ENCODE measurements at regions not wholly inside any gene's neighbourhood (a gene's known extent, or its start where the extent isn't known, plus 50 kb on each side); places are given as distances from the start of the nearest gene placed in this dataset.

DNA sequence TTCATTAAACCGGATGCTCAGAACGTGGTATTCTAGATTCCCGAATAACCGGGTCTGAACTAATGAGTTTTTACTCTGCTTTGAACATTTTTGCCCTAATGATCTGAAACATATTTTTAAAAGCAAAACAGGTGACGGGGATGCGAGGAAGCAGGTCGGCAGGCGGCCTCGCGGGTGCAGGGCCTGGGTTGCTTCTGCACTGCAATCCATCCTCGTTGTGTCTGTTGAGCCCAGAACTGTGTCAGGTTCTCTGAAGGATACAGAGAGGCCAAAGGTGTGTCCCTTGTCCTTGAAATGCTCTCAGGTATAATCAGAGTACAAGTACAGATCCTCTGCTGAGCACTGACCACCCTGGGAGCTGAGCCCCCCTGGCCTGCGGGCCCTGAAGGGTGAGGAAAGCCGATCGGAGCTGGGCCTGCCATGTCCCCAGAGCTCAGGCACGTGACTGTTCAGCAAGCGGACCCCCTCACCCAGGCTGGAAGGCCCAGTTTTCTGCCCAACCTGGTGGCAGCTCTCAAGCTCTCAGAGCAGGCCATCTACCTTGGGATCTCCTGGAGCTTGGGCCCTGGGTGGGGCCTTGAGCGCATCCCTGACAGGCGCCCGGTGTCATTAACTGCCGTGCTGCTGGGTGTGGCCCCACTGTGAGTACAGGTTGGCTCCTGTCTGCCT, 151.8 kb downstream of the OLFM1 start:
- H3K4me3 ChIP-seq (ENCODE audit: low read depth in 1 of 2, low read length in 1 of 2), result no peak overlapping the region
- no peaks in the 10 kb centered on the region for H3K9me3 ChIP-seq
- H3K27me3 ChIP-seq, result peaks cover 16% of the 10 kb centered on the region
- TF ChIP-seq, protein P1, sequence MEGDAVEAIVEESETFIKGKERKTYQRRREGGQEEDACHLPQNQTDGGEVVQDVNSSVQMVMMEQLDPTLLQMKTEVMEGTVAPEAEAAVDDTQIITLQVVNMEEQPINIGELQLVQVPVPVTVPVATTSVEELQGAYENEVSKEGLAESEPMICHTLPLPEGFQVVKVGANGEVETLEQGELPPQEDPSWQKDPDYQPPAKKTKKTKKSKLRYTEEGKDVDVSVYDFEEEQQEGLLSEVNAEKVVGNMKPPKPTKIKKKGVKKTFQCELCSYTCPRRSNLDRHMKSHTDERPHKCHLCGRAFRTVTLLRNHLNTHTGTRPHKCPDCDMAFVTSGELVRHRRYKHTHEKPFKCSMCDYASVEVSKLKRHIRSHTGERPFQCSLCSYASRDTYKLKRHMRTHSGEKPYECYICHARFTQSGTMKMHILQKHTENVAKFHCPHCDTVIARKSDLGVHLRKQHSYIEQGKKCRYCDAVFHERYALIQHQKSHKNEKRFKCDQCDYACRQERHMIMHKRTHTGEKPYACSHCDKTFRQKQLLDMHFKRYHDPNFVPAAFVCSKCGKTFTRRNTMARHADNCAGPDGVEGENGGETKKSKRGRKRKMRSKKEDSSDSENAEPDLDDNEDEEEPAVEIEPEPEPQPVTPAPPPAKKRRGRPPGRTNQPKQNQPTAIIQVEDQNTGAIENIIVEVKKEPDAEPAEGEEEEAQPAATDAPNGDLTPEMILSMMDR (IDR thresholded peaks at IDR 0.05), result no peak
- H3K36me3 ChIP-seq, result no peaks in the 10 kb centered on the region
- no peak overlapping the region for H3K27ac ChIP-seq
- no peaks in the 10 kb centered on the region for H3K4me1 ChIP-seq (ENCODE audit: control insufficient read depth in 1 of 2, insufficient read depth in 1 of 2, low read depth in 1 of 2, low read length in 1 of 2)

DNA sequence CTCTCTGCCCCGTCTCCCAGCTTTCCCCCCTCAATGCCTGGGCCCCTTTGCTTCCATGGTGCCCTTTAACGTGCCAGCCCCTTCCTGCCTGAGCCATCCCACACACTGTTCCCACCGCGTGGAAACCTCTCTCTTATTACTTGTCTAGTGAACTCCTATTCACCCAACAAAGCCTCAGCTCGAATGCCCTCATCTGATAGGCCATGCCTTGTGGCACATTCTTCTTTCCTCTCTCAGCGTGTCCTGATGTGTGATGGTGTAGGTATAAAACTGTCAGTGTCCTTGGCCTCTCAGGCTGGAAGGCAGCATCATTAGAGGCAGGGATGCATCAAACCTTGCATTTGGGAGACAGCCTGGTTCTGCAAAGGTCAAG, 152.3 kb downstream of the OLFM1 start:
- Histone ChIP-seq H3K27me3 (peaks cover 21% of the 10 kb centered on the region), H3K36me3 (no peaks in the 10 kb centered on the region), H3K27ac (no peak overlapping the region), H3K9me3 (no peaks in the 10 kb centered on the region), H3K4me3 (ENCODE audit: low read depth in 1 of 2, low read length in 1 of 2) (no peak overlapping the region), H3K4me1 (ENCODE audit: control insufficient read depth in 1 of 2, insufficient read depth in 1 of 2, low read depth in 1 of 2, low read length in 1 of 2) (no peaks in the 10 kb centered on the region)
- TF ChIP-seq, protein P1 (IDR thresholded peaks at IDR 0.05), result no peak

DNA sequence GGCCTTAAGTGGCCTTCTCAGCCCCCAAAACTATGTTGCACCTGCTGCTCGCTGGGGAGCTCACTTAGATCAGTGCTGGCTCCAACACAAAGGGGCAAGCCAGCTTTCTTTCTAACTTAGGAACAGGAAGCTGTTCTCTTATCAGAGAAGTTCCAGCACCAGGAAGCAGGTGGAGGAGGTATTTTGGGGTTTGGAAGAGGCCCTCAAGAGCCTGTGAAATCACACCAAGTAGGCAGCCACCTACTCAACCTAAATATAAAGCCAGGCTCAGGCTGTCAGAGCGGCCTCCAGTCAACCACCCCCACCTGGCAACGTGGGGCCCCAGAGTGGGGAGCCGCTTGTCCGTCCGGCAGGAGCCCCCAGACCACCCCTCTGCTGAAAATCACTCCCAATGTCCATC, 152.8 kb downstream of the OLFM1 start:
- Histone ChIP-seq H3K4me1 (ENCODE audit: control insufficient read depth in 1 of 2, insufficient read depth in 1 of 2, low read depth in 1 of 2, low read length in 1 of 2) (no peaks in the 10 kb centered on the region), H3K36me3 (no peaks in the 10 kb centered on the region), H3K27ac (no peak overlapping the region), H3K9me3 (no peaks in the 10 kb centered on the region), H3K27me3 (peaks cover 25% of the 10 kb centered on the region), H3K4me3 (ENCODE audit: low read depth in 1 of 2, low read length in 1 of 2) (no peak overlapping the region)
- TF ChIP-seq, protein P1 (IDR thresholded peaks at IDR 0.05), result no peak

DNA sequence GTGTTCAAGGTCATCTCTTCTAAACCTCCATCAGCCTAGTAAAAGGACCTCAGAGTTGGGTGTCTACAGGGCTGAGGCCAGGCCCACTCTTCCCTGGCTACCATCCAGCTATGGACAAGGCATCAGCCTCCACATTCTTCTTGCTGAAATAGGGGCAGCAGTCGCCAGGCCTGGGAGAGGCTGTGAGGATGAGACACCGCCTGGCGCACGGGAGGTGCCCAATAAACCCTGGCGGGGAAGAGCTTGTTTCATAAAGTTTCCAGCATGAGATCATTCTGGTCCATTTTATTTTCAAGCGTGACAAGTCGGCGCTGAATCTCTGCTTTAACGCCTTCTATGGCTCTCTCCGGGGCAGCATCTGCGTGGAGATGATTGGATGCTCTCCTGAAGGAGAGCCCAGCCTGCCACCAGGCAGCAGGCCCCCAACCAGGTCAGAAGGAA, 153.4 kb downstream of the OLFM1 start:
- H3K27me3 ChIP-seq, result peaks cover 27% of the 10 kb centered on the region
- TF ChIP-seq, protein P1 (IDR thresholded peaks at IDR 0.05), result no peak
- H3K36me3 ChIP-seq, result no peaks in the 10 kb centered on the region
- no peaks in the 10 kb centered on the region for H3K9me3 ChIP-seq
- H3K27ac ChIP-seq, result no peak overlapping the region
- H3K4me1 ChIP-seq (ENCODE audit: control insufficient read depth in 1 of 2, insufficient read depth in 1 of 2, low read depth in 1 of 2, low read length in 1 of 2), result no peaks in the 10 kb centered on the region
- no peak overlapping the region for H3K4me3 ChIP-seq (ENCODE audit: low read depth in 1 of 2, low read length in 1 of 2)

DNA sequence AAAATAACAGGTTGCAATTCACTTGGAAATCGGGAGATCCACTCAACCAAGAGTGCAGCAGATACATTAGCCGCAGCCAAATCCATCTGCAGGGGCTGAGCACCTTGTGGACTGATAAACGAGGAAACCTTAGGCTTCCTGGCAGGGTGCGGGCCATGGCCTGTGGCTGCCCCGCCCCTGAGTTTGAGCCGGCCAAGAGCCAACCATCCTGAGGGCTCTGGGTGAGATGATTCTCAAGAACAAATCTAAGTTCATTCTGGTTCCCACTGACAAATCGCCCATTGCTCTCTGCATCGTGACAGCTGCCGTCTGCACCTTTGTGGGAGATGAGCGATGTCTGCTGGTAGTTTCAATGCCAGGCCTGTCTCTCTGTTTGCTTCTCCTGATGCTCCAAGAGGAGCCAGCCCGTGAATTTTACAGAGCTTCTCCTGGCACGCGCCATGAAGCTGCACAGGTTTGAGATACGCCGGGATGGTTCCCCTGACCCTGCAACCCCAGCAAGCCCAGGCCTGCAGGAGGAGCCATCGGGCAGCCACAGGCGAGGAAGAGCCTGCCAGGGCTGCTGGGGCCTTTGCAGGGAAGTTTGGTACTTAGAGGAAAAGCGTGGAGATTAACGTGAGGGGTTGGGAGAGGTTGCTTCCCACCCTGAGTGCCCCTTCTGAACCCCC, 154.0 kb downstream of the OLFM1 start:
- H3K27me3 ChIP-seq, result peaks cover 28% of the 10 kb centered on the region
- H3K9me3 ChIP-seq, result no peaks in the 10 kb centered on the region
- TF ChIP-seq, protein P1 (IDR thresholded peaks at IDR 0.05), result no peak
- no peak overlapping the region for H3K4me3 ChIP-seq (ENCODE audit: low read depth in 1 of 2, low read length in 1 of 2)
- no peaks in the 10 kb centered on the region for H3K4me1 ChIP-seq (ENCODE audit: control insufficient read depth in 1 of 2, insufficient read depth in 1 of 2, low read depth in 1 of 2, low read length in 1 of 2)
- H3K27ac ChIP-seq, result no peak overlapping the region
- H3K36me3 ChIP-seq, result no peaks in the 10 kb centered on the region

Measured in neutrophil (primary cell).